OCI-LY1 (cell line): ENCODE measurements at regions not wholly inside any gene's neighbourhood (a gene's known extent, or its start where the extent isn't known, plus 50 kb on each side); places are given as distances from the start of the nearest gene placed in this dataset.

Experiments
- H2AFZ ChIP-seq: fragments of 200-600 bp; sonication (generic), shearing (Covaris generic); 2 replicates; pipeline ENCODE4 v1.6.0; 2014; ENCODE audit warnings: antibody characterized with exemption, mild to moderate bottlenecking, low read length
- H3F3A ChIP-seq: fragments of 200-600 bp; sonication (generic), shearing (Covaris generic); 2 replicates; pipeline ENCODE4 v1.6.0; 2014; ENCODE audit warnings: mild to moderate bottlenecking, antibody characterized with exemption, low read length, moderate library complexity; ENCODE audit not compliant: insufficient read depth
- H3K27ac ChIP-seq: fragments of 200-600 bp; sonication (generic); 2 replicates; pipeline ENCODE4 v1.5.1; 2014; ENCODE audit warnings: low read length, mixed run types, mild to moderate bottlenecking, low read depth; ENCODE audit not compliant: poor library complexity, severe bottlenecking
- H3K27me3 ChIP-seq: fragments of 200-600 bp; sonication (generic); 2 replicates; pipeline ENCODE4 v1.6.0; 2014; ENCODE audit warnings: antibody characterized with exemption, mild to moderate bottlenecking, low read length, moderate library complexity; ENCODE audit not compliant: insufficient read depth
- H3K36me3 ChIP-seq: fragments of 200-600 bp; sonication (generic); 2 replicates; pipeline ENCODE4 v1.6.1; 2014; ENCODE audit warnings: mild to moderate bottlenecking, antibody characterized with exemption, low read length, moderate library complexity, mixed read lengths; ENCODE audit not compliant: insufficient read depth
- H3K4me1 ChIP-seq: fragments of 200-600 bp; sonication (generic); 2 replicates; pipeline ENCODE4 v1.5.1; 2014; ENCODE audit warnings: mild to moderate bottlenecking, low read length, moderate library complexity; ENCODE audit not compliant: insufficient read depth, severe bottlenecking
- H3K4me2 ChIP-seq: fragments of 200-600 bp; sonication (generic), shearing (Covaris generic); 2 replicates; pipeline ENCODE4 v1.6.1; 2014; ENCODE audit warnings: low read length
- H3K4me3 ChIP-seq: fragments of 200-600 bp; sonication (generic); 2 replicates; pipeline ENCODE4 v1.5.1; 2014; ENCODE audit warnings: low read length, low read depth, mild to moderate bottlenecking, mixed read lengths; ENCODE audit not compliant: poor library complexity, severe bottlenecking
- H3K79me2 ChIP-seq: fragments of 200-600 bp; shearing (Covaris generic); 2 replicates; pipeline ENCODE4 v1.6.1; 2016; ENCODE audit warnings: mixed run types, low read length, mixed read lengths; ENCODE audit not compliant: insufficient read depth
- H3K9ac ChIP-seq: fragments of 200-600 bp; sonication (generic), shearing (Covaris generic); 2 replicates; pipeline ENCODE4 v1.6.1; 2014; ENCODE audit warnings: mild to moderate bottlenecking, low read length, mixed read lengths
- H3K9me2 ChIP-seq: fragments of 200-600 bp; sonication (generic), shearing (Covaris generic); 2 replicates; pipeline ENCODE4 v1.6.1; 2014; ENCODE audit warnings: low read depth, mild to moderate bottlenecking, low read length, mixed read lengths
- H3K9me3 ChIP-seq: fragments of 200-600 bp; shearing (Covaris generic); 2 replicates; pipeline ENCODE4 v1.6.1; 2014; ENCODE audit warnings: low read length, mixed read lengths
- H4K20me1 ChIP-seq: fragments of 200-600 bp; sonication (generic), shearing (Covaris generic); 2 replicates; pipeline ENCODE4 v1.6.0; 2016; ENCODE audit warnings: mild to moderate bottlenecking, low read length; ENCODE audit not compliant: insufficient read depth
- CTCF ChIP-seq: fragments of 200-600 bp; sonication (generic), shearing (Covaris generic); IDR thresholded peaks from 2 replicates; pipeline ENCODE4 v1.5.1; 2017; ENCODE audit warnings: mild to moderate bottlenecking, antibody characterized with exemption, low read length, moderate library complexity, mixed read lengths
- EZH2 ChIP-seq: fragments of 200-600 bp; sonication (generic), shearing (Covaris generic); IDR thresholded peaks from 2 replicates; pipeline ENCODE4 v1.8.0; 2017; ENCODE audit warnings: borderline replicate concordance, mixed run types, mild to moderate bottlenecking, antibody characterized with exemption, low read length, moderate library complexity, mixed read lengths

- no peaks in the 10 kb centered on the region for H3K79me2 ChIP-seq
- no peaks in the 10 kb centered on the region for H3K27me3 ChIP-seq
- no peaks in the 10 kb centered on the region for H4K20me1 ChIP-seq
- H3K4me3 ChIP-seq, result no peak overlapping the region
- H3K9ac ChIP-seq, result no peak overlapping the region
- H3K4me1 ChIP-seq, result peaks cover 11% of the 10 kb centered on the region
- H3K4me2 ChIP-seq, result no peak overlapping the region
- H3K36me3 ChIP-seq, result no peaks in the 10 kb centered on the region
- H3K9me2 ChIP-seq, result no peaks in the 10 kb centered on the region
- H3F3A ChIP-seq, result no peaks in the 10 kb centered on the region
- no peak for TF ChIP-seq CTCF
- no peak for TF ChIP-seq EZH2
- no peak overlapping the region for H3K27ac ChIP-seq
- H2AFZ ChIP-seq, result no peak overlapping the region
- H3K9me3 ChIP-seq, result peaks cover 11% of the 10 kb centered on the region; the same call in 1 of the 2 replicates
These were observed 55.0 kb upstream of the ZNF280D start for GRCh38 chr15:56788359-56788758.

GRCh38 chr15:56786966-56787365, 53.7 kb upstream of the ZNF280D start:
- Histone ChIP-seq H3K27me3 (no peaks in the 10 kb centered on the region), H3K27ac (no peak overlapping the region), H3K4me2 (no peak overlapping the region; the same call in 1 of the 2 replicates), H3K9me2 (no peaks in the 10 kb centered on the region), H2AFZ (peak overlapping the region; percentile 26), H3K9ac (no peak overlapping the region), H3K36me3 (no peaks in the 10 kb centered on the region), H4K20me1 (no peaks in the 10 kb centered on the region), H3K9me3 (peaks cover 5% of the 10 kb centered on the region), H3K79me2 (no peaks in the 10 kb centered on the region), H3F3A (no peaks in the 10 kb centered on the region), H3K4me3 (no peak overlapping the region), H3K4me1 (peaks cover 11% of the 10 kb centered on the region)
- TF ChIP-seq EZH2, result no peak
- TF ChIP-seq CTCF, result no peak

- Histone ChIP-seq H3K9ac (no peak overlapping the region), H3K27ac (no peak overlapping the region), H3K4me1 (peaks cover 11% of the 10 kb centered on the region), H2AFZ (no peak overlapping the region), H3K9me3 (peaks cover 10% of the 10 kb centered on the region), H3K36me3 (no peaks in the 10 kb centered on the region), H3K79me2 (no peaks in the 10 kb centered on the region), H3K27me3 (no peaks in the 10 kb centered on the region), H3K4me2 (no peak overlapping the region), H3K9me2 (no peaks in the 10 kb centered on the region), H3K4me3 (no peak overlapping the region), H4K20me1 (no peaks in the 10 kb centered on the region), H3F3A (no peaks in the 10 kb centered on the region)
- TF ChIP-seq EZH2 (no peak), CTCF (no peak)
These were observed 50.8 kb upstream of the ZNF280D start for GRCh38 chr15:56783857-56784661.
